T1000 (cell line): ENCODE measurements at regions not wholly inside any gene's neighbourhood (a gene's known extent, or its start where the extent isn't known, plus 50 kb on each side); places are given as distances from the start of the nearest gene placed in this dataset.
"Not testable (repeated sequence)": the region's sequence is repeated elsewhere in the genome, so short reads cannot be mapped to it uniquely, and the experiment has no call there.

ENCODE experiments used
- DNase-seq: peaks from one replicate; lab custom pipeline; 2025; ENCODE audit warnings: mixed read lengths; lab: John Stamatoyannopoulos, UW

DNA sequence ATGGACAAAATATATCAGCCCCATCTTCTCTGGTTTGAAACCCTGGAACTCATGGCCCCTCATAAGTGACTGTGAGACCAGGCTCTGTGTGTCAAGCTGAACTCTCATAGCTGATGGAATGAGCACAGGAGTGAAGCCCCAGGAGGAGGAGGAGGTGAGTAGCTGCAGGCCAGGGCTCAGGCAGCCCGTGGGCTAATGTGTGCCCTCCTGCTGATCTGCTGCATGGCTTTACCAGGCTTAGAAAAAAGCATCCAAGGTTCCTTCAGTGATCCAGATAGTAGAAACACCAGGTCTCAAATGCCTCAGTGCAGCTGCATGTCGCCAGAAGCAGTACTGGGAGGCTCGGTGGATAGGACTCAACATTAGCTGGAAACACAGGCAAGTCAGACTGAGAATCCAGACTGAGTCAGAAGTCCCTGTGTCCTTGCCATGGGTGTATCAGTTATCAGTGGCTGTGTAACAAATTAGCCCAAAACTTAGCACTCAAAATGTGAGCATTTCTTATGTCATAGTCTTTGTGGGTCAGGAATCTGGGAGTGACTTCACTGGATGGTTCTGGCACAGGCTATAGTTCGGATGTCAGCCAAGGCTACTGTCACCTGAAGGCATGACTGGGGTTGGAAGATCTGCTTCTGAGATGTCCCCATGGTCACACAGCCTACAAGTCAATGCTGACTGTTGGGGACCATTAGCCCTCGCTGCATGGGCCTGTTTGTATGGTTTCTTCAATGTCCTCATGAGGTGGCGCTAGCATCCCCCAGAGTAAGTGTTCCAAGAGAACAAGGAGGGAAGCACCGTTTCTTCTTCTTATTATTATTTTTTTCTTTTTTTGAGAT lies 255.4 kb upstream of the IRF2BP2 start:
- DNase-seq = no peak

DNA sequence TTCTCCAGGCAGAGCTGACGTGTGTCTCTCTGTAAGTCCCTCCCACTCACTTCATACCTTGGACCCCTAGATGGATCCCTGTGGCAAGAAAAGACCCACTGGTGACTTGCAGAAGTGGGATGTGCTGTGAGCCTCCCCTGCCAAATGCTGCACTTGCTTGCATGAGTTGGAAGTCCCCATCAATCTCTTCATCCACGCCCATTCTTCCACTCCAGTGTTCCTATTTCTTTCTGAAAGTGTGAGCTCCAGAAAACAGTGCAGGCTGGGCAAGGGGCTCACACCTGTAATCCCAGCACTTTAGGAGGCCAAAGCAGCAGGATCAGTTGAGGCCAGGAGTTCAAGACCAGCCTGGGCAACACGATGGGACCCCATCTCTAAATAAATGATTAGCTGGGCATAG lies 254.1 kb upstream of the IRF2BP2 start:
- no peak for DNase-seq

- DNase-seq = no peak
These were observed 253.6 kb upstream of the IRF2BP2 start for GRCh38 chr1:234863551-234863971.

- no peak for DNase-seq
These were observed 253.1 kb upstream of the IRF2BP2 start for GRCh38 chr1:234862944-234863515.

DNA sequence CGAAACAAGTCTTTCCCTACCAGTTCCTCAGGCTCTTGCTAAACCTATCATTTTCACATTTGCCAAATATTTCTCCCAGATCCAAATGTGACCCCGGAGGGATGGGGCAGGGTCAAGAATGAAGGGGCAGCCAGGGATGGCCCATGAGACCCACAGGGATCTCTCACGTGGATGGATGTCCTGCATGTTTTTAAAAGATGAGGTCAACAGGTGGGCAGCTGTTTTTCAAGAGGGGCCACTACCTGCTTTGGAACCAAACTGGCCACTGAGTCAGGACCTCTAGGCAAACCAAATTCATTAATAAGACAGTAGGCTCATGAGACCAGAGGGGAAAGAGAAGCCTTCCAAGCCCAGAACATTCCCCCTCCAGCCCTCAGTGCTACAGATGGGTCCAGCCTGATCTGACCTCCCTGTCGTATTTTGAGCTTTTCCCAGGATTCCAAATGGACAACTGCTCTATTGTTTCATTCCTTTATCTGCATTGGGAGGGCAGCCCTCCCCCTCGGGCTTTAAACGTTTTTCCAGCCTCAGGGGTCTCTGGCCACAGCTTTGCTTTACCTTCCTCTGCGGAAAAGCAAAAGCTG lies 252.5 kb upstream of the IRF2BP2 start:
- no peak for DNase-seq

GRCh38 chr1:234861761-234862160 lies 251.8 kb upstream of the IRF2BP2 start:
- DNase-seq = no peak

DNA sequence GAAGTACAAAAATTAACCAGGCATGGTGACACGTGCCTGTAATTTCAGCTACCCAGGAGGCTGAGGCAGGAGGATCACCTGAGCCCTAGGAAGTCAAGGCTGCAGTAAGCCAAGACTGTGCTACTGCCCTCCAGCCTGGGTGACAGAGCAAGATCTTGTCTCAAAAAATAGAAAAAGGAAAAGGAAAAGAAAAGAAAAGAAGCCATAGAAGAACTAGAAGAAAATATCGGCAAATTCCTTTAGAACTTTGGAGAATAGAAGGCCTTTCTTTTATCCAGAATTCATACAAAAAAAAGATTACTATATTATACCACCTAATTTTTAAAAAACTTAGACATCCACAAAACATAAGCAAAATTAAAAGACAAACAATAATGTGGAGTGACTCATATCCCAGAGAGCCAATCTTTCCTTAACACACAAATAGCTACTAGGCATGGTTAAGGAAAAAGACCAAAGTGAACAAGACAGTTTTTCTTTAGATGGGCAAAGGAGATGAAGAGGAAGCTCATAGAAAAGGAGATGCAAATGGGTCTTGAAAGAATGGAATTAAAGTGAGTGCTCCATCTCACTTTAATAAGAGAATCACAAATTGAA lies 251.1 kb upstream of the IRF2BP2 start:
- DNase-seq = no peak

DNA sequence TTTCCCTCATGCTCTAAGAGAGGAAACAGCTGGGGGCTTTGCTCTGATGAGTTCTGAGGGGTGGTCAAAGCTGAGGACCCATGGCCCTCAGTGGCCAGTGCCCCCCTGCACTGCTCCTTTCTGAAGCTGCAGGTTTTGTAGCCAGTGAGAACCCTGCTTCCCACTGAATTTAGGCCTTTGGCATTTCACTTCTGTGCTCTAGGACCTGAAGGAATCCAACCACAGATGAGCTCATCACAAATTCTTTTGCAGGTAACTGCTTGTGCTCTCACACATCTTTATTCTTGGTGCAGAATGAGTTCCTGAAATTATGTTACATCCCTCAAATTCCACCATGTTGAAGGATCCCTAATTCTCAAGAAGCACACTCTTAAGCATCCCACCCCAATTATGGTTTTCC lies 248.7 kb upstream of the IRF2BP2 start:
- no peak for DNase-seq

- DNase-seq = no peak
These were observed 246.9 kb upstream of the IRF2BP2 start for GRCh38 chr1:234856845-234857245.

GRCh38 chr1:234855851-234856250 lies 245.9 kb upstream of the IRF2BP2 start:
- no peak for DNase-seq

GRCh38 chr1:234854645-234855039 lies 244.7 kb upstream of the IRF2BP2 start:
- no peak for DNase-seq

GRCh38 chr1:234853906-234854644 lies 244.1 kb upstream of the IRF2BP2 start:
- DNase-seq = no peak

GRCh38 chr1:234852659-234853058 lies 242.7 kb upstream of the IRF2BP2 start:
- DNase-seq = no peak

GRCh38 chr1:234851450-234852438 lies 241.8 kb upstream of the IRF2BP2 start:
- peak; percentile 36 for DNase-seq

DNA sequence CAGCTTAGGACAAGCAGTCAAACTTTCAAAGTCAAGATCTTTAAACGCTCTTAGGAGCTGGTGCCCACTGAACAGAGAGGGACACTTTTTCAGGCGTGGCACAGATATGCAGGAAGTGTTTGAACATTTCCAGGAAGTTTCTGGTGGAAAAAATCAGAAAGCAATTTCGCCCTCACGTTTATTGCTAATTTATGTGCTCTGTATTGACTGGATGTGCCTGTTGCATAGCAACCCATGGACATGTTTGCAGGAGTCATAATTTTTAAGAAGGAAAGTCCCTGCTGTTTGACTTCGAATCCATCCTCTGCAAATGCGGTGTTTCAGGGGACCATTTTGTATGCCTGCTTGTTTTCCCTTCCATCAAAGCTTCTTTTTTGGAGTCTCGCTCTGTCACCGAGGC lies 239.9 kb upstream of the IRF2BP2 start:
- no peak for DNase-seq

- DNase-seq = peak; percentile 28
These were observed 239.1 kb upstream of the IRF2BP2 start for GRCh38 chr1:234848972-234849649.

- not testable (repeated sequence) for DNase-seq
These were observed 236.8 kb upstream of the IRF2BP2 start for GRCh38 chr1:234846813-234847212.

DNA sequence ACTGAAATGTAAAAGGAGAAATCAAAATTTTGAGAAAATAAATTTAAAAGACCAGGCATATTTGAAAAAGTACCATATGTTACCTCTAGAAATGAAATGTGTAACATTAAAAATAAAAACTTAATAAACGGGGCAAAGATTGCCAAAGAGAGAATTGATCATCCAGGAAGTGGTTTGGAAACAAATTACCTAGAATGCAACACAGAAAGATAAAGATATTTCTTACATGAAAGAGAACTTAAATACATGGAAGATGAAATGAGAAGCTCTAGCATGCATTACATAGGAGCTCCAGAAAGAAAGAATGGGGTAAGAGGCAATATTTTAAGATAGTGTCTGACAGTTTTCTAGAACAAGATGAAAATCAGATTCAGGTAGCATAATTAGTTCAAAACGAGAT lies 235.9 kb upstream of the IRF2BP2 start:
- no peak for DNase-seq

DNA sequence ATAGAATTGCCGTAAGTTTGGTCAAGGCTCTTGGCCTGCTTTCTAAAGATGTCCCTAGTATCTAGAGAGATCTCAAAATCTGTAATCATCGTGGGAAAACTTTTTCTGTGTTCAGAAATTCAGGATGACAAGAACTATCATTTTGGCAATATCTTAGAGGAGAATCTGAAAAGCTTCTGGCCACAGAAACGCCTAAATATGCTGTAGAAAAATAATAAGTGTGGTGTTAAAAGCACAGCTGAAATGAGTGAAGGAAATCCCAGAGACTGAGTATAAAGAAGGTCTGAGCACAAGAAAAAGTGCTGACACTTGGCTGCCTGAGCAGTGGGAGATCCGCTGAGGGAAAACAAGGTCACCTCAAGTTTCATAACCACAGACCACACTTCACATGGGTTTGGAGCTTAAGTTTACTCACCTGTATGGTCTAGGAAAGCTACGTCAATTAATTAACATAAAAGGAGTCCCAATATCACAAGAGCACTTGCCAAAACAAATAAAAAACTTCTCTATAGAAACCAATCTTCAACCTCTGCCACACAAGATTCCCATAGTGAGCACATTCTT lies 235.2 kb upstream of the IRF2BP2 start:
- DNase-seq = no peak

GRCh38 chr1:234844479-234845031 lies 234.6 kb upstream of the IRF2BP2 start:
- DNase-seq = no peak
